ENCODE measurements at regions not wholly inside any gene's neighbourhood (a gene's known extent, or its start where the extent isn't known, plus 50 kb on each side); places are given as distances from the start of the nearest gene placed in this dataset.
"Not testable (repeated sequence)": the region's sequence is repeated elsewhere in the genome, so short reads cannot be mapped to it uniquely, and the experiment has no call there.

DNA sequence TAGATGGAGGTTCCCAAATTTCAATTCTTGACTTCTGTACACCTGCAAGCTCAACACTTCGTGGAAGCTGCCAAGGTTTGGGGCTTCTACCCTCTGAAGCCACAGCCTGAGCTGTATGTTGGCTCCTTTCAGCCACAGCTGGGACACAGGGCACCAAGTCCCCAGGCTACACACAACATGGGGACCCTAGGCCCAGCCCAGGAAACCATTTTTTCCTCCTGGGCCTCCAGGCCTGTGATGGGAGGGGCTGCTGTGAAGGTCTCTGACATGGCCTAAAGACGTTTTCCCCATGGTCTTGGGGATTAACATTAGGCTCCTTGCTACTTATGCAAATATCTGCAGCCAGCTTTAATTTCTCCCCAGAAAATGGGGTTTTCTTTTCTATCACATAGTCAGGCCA, 97.7 kb downstream of the GPRASP3 start:
- TF ChIP-seq, protein P1, sequence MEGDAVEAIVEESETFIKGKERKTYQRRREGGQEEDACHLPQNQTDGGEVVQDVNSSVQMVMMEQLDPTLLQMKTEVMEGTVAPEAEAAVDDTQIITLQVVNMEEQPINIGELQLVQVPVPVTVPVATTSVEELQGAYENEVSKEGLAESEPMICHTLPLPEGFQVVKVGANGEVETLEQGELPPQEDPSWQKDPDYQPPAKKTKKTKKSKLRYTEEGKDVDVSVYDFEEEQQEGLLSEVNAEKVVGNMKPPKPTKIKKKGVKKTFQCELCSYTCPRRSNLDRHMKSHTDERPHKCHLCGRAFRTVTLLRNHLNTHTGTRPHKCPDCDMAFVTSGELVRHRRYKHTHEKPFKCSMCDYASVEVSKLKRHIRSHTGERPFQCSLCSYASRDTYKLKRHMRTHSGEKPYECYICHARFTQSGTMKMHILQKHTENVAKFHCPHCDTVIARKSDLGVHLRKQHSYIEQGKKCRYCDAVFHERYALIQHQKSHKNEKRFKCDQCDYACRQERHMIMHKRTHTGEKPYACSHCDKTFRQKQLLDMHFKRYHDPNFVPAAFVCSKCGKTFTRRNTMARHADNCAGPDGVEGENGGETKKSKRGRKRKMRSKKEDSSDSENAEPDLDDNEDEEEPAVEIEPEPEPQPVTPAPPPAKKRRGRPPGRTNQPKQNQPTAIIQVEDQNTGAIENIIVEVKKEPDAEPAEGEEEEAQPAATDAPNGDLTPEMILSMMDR (IDR thresholded peaks at IDR 0.05) = not testable (repeated sequence)
- TF ChIP-seq POLR2AphosphoS5 (IDR thresholded peaks at IDR 0.05) = not testable (repeated sequence)

Data from breast epithelium (tissue), 3 donors.